D721Med (cell line): ENCODE measurements at regions not wholly inside any gene's neighbourhood (a gene's known extent, or its start where the extent isn't known, plus 50 kb on each side); places are given as distances from the start of the nearest gene placed in this dataset.

Experiments used
- DNase-seq: peaks from one replicate; pipeline ENCODE4 v3.0.0; 2011; ENCODE audit warnings: low spot score; ENCODE audit not compliant: insufficient read length
- FAIRE-seq: peaks from 2 replicates; lab custom pipeline; 2011; peaks lifted over from hg19 to GRCh38; lab: Jason Lieb, UNC
- TF ChIP-seq, protein P1 (sequence below): IDR thresholded peaks from 2 replicates; pipeline ENCODE4 v1.5.1; 2012; ENCODE audit warnings: mild to moderate bottlenecking, control low read depth; ENCODE audit not compliant: insufficient read depth; ENCODE audit errors: missing control alignments

DNA sequence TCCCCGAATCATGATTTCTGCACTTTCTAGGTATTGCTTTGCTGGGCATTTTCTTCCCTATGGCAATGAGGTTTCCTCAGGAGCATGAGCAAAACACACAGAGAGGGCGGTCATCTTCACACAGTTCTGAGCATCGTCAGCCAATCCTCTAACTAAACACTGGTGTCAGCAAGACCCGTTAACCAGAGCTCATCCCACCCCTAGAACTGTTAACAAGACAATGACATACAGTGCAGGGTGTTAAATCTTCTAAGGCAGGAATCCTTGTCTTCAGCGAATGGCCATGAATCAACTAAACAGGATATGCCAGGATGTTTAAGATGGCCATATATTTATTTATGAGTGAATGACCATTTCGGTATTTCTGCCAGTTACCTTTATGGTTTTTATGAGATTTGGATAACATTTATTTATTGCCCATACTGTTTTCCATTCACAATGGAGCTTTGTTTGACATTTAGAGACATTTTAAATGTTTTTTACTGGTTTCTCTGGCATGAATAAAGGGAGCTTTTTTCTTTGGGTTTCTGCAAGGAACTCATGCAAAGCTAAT lies 411.5 kb upstream of the PROK2 start:
- DNase-seq (no peak), FAIRE-seq (no peak)

DNA sequence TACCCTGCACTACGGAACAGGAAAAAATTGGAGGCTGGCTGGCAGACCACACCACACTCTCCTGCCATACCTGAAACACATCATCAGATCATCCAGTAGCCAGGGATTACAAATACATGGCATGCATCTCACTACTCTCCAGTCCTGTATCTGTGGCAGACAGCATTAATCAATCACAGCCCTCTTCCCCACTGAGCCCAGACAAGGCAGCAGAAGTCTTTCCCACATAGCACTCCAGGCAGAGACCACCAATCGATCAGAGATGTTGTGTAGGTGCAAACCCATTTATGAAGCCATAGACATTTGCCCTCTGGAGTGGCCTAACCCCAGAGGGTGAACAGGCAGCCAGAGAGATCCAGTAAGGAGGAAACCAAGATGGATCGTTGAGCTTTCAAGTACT lies 410.9 kb upstream of the PROK2 start:
- DNase-seq (no peak), FAIRE-seq (no peak)
- TF ChIP-seq, protein P1, sequence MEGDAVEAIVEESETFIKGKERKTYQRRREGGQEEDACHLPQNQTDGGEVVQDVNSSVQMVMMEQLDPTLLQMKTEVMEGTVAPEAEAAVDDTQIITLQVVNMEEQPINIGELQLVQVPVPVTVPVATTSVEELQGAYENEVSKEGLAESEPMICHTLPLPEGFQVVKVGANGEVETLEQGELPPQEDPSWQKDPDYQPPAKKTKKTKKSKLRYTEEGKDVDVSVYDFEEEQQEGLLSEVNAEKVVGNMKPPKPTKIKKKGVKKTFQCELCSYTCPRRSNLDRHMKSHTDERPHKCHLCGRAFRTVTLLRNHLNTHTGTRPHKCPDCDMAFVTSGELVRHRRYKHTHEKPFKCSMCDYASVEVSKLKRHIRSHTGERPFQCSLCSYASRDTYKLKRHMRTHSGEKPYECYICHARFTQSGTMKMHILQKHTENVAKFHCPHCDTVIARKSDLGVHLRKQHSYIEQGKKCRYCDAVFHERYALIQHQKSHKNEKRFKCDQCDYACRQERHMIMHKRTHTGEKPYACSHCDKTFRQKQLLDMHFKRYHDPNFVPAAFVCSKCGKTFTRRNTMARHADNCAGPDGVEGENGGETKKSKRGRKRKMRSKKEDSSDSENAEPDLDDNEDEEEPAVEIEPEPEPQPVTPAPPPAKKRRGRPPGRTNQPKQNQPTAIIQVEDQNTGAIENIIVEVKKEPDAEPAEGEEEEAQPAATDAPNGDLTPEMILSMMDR, result no peak

More for the DNA sequence above, 411.5 kb upstream of the PROK2 start:
- TF ChIP-seq, protein P1, result no peak

DNA sequence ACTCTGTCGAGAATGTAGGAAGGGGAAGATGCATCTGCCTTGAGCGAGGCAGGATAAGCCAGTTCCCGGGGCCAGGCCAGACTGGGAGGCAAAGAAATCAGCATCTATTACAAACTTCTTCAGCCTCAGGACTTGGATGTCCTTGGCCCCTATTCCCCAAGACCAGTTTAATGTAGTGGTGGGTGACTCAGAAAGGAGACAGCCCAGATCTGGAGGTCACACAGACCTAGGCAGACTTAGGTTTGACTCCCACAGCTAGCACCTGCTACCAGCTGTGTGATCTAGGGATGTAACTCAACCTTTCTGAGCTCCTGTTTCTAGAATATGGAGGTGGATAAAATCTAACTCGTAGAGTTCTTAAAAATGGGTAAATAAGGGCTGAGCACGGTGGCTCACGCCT lies 409.5 kb upstream of the PROK2 start:
- TF ChIP-seq, protein P1, result no peak

DNA sequence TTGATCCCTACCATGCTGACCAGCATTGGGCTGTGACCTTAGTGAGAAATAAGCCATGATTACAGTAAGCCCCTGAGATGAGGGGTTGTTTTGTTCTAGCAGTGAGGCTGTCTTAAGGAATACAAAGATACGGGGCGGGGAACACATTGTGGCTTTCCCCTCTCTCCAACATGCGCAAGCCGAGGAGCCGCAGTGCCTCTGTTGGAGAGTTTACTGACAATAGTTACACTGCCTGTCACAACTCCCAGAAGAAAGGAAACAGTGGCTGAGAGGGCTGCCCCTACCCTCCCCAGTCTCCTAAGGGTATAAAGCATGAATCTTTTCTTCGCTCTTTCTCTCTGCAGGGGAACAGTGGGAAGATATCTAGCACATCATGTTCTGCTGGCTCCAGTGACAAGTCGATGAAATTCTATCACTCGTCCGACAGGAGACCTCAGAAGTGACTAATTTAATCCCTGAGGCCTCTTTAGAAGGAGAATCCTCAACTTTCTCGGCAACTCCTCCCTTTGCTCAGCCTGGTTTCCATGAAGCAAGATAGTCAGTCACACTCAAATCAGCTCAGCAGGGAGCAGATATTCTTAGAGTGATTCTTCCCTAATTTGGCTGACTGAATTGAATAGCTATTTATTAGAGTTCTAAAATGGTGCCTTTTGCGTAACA lies 409.0 kb upstream of the PROK2 start:
- DNase-seq (no peak), FAIRE-seq (no peak)
- TF ChIP-seq, protein P1, result no peak

More for the DNA sequence above, 409.5 kb upstream of the PROK2 start:
- DNase-seq (no peak), FAIRE-seq (no peak)

DNA sequence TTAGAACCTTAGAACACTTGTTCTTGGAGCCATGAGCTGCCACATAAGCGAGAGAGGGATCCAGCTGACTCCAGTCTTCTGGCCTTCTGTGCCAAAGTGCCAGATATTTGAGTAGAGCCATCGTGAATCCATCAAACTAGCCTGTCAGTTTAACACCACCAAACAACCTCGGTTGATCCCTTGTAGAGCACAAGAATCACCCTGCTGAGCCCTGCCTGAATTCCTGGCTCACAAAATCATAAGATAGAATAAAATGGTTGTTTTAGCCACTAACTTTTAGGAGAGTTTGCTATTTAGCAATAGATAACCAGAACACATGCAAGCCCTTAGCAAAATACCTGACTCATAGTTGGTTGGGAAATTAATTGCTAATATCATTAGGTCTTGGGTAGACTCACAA lies 407.6 kb upstream of the PROK2 start:
- DNase-seq (no peak), FAIRE-seq (no peak)
- TF ChIP-seq, protein P1, result no peak

DNA sequence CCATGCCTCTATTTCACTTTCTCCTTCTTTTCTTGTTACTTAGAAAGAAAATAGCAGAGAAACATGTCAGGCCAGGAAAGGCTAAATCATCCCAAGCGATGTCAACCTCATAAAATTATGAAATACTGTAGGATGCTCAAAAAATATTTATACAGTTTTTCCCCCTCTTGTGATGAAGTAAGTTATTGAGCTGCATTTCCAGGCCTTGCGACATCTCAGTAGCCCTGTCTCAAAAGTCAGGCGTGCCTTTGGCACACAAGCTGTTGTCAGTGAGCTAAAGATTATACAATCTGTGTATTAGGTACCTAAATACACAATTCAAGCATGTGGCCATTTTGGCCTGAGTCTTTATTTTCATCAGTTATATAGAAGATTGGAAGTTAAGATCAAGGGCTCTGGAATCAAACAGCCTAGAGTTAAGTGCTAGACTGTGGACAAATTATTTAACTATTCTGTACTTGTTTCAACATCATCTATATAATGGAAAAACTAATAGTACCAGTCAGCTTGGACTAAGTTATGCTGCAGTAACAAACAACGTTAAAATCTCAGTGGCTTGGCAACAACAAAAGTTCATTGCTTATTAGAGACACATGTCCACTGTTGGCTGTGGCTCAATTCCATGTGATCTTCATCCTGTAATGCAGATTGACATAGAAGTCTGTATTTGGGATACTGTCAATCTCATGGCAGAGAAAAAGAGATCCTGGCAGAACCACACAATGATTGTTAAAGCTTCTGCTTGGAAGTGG lies 406.4 kb upstream of the PROK2 start:
- DNase-seq, result no peak
- TF ChIP-seq, protein P1, result no peak
- FAIRE-seq, result no peak
